GM21390 (cell line): ENCODE measurements at regions not wholly inside any gene's neighbourhood (a gene's known extent, or its start where the extent isn't known, plus 50 kb on each side); places are given as distances from the start of the nearest gene placed in this dataset.
"Not testable (repeated sequence)": the region's sequence is repeated elsewhere in the genome, so short reads cannot be mapped to it uniquely, and the experiment has no call there.

ENCODE experiments used
- ATAC-seq: cut with Tn5 transposase; IDR thresholded peaks from one replicate; pipeline ENCODE4 v1.9.1; 2021; ENCODE audit not compliant: unreplicated experiment

DNA sequence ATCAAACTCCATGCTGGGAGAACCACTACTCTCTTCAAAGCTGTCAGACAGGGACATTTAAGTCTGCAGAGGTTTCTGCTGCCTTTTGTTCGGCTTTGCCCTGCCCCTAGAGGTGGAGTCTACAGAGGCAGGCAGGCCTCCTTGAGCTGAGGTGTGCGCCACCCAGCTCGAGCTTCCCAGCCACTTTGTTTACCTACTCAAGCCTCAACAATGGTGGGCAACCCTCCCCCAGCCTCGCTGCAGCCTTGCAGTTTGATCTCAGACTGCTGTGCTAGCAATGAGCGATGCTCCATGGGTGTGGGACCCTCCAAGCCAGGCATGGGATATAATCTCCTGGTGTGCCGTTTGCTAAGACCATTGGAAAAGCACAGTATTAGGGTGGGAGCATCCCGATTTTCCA lies 185.3 kb downstream of the COX18 start:
- not testable (repeated sequence) for ATAC-seq

DNA sequence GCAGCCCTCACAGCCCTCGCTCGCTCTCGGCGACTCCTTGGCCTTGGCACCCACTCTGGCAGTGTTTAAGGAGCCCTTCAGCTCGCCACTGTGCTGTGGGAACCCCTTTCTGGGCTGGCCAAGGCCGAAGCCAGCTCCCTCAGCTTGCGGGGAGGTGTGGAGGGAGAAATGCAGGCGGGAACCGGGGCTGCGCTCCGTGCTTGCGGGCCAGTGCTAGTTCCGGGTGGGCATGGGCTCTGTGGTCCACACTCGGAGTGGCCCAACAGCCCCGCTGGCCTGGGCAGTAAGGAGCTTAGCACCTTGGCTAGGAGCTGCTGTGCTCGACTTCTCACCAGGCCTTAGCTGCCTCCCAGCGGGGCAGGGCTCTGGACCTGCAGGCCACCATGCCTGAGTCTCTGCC lies 192.6 kb downstream of the COX18 start:
- no peak for ATAC-seq

DNA sequence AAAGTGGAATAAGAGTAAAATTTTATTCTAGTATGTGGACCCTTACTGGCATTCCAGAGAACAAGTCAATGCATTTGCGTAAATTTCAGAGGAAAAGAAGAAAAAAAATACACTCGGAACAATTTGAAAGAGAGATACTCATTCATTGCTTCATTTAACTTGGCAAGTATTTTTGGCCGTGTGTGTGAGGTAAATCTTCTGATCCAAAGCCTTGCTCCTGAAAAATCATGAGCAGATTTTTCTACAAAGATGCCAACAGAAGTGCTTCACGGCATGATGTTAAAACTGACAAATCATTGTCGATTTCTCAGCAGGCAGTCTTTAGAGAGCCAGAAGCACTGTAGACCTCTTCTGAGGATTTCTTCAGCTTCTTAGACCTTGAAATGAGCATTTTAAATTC lies 194.0 kb downstream of the COX18 start:
- no peak for ATAC-seq

DNA sequence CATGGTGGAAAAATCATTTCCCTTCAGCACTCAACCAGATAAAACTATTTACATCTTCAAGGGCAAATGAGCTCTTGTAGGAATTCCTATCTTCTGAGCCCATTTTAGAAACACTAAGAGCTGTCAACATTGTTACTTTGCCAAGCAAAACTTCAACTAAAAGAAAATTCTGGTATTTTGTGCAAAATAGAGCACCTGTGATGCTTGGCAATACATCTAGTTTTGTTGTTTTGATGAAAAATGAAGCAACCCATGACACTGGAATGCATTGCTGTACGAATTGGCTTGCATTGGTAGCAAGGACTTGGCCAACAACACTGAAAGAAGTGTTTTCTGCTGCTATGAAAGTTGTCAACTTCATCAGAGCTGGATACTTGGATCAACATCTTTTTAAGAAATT lies 194.4 kb downstream of the COX18 start:
- ATAC-seq = no peak

DNA sequence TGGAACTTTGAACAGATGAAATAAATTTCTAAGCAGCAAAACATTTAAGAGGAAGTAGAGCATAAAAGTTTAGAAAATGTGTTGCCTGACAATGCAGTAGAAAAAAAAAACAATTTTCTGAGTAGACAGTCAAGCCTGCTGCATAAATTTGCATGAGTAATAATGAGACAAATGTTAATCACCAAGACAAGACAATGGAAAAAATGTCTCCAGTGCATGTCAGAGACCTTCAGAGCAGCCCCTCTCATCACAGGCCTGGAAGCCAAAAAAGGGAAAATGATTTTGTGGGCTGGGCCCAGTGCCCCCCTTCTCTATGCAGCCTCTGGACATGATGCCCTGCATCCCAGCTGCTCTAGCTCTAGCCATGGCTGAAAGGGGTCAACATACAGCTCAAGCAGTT lies 204.6 kb downstream of the COX18 start:
- no peak for ATAC-seq

DNA sequence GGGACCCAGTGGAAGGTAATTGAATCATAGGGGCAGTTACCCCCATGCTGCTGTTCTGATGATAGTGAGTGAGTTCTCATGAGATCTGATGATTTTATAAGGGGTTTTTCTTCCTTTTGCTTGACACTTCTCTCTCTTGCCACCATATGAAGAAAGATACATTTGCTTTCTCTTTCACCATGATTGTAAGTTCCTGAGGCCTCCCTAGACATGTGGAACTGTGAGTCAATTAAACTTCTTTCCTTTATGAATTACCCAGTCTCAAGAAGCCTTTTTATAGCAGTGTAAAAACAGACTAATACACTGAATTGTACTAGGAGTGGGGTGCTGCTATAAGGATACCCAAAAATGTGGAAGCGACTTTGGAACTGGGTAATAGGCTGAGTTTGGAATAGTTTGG lies 205.2 kb downstream of the COX18 start:
- not testable (repeated sequence) for ATAC-seq

DNA sequence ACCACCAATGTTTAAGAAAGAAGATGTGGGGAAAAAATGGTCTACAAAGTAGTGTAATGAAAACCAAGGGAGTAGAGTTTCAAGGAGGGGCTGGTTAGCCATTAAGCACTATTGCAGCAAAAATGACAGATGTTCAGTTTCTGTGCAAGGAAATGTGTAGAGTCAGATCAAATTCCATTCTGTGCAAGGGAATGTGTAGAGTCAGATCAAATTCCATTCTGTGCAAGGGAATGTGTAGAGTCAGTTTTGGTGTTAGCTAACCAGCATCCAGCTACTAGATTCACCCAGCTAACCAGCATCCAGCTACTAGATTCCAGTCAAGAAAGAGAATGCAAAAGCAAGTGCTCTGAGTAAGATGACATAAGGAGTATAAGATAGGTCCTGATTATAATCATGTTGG lies 208.8 kb downstream of the COX18 start:
- ATAC-seq = no peak

DNA sequence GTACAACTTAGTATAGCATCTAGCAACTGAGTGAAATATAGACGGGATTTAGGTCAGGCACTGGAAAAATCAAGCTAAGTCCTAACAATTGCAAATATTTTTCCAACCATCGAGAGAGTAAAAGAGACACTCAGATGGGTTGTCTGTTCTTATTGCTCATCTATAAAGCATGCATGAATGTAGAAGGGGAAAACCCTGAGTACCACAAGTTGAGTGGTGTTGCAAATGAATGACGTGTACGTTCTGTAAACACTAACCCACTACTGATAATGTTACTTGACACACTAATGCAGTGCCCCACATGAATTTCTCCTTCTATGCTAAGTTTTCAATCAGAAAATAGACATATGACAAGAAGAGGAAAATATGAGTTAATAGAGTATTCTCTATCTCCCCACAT lies 211.2 kb downstream of the COX18 start:
- no peak for ATAC-seq

DNA sequence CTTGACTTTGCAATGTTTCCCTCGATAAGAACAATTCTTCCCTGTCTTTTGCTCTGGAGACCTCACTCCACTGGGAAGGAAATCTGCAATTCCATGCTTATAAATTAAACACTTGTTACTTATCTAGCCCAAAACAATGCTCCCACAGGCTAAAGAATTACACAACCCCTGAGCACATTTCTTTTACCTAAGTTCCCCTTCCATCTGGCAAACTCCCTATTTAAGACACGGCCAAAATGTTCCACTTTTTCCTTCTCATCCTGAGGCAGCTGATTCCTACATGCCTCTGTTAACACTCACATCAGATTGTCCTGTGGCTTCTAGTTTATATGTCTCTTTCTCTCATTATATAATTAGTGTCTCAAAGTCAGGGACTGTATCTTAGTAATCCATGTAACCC lies 211.7 kb downstream of the COX18 start:
- no peak for ATAC-seq

DNA sequence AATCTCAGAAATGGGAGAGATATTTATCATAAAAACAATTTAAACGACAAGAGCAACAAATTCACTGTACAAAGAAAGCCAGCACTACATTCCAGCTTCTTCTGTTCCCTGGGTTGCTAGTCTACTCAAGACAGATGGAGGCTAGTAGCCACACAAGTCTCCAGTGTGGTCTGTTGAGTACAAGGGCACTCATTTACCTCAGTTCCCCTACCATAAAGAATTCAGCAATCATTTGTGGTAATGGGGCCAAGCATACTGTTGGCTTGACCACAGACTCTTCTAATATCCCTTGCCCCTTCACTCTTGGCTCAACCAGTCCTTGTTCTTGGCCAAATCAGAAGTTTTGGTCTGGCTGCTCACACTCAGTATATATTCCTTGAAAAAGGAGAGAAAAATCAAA lies 212.3 kb downstream of the COX18 start:
- ATAC-seq = no peak

DNA sequence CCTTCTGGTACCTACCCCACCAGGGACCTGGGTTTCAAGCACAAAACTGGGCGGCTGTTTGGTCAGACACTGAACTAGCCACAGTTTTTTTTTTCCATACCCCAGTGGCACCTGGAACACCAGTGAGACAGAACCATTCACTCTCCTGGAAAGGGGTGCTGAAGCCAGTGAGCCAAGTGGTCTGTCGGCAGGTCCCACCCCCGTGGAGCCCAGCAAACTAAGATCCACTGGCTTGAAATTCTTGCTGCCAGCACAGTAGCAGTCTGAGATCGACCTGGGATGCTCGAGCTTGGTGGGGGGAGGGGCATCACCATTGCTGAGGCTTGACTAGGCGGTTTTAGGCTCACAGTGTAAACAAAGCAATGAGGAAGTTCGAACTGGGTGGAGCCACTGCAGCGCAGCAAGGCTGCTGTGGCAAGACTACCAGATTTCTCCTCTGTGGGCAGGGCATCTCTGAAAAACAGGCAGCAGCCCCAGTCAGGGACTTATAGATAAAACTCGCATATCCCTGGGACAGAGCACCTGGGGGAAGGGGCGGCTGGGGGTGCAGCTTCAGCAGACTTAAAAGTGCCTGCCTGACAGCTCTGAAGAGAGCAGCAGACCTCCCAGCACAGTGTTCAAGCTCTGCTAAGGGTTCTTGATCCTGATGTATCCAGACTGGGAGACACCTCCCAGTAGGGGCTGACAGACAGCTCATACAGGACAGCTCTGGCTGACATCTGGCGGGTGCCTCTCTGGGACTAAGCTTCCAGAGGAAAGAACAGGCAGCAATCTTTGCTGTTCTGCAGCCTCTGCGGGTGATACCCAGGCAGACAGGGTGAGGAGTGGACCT lies 223.0 kb downstream of the COX18 start:
- ATAC-seq = no peak

DNA sequence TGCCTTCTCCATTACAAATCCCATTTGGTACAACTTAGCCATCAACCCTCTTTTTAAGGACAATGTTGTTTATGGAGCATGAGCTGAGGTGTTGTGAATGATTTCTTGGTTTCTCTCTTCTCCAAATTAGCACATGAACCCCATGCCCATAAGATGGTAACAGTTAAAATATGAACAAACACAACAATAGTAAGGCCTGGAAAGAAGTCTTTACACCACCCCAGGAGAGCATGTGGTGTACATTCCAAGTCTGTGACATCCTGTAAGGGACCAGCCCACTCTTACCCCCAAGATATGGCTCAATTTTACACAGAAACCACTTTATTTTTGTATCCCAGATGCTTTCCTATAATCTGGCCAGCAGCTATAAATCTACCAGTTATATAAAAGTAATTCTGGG lies 226.1 kb downstream of the COX18 start:
- no peak for ATAC-seq

DNA sequence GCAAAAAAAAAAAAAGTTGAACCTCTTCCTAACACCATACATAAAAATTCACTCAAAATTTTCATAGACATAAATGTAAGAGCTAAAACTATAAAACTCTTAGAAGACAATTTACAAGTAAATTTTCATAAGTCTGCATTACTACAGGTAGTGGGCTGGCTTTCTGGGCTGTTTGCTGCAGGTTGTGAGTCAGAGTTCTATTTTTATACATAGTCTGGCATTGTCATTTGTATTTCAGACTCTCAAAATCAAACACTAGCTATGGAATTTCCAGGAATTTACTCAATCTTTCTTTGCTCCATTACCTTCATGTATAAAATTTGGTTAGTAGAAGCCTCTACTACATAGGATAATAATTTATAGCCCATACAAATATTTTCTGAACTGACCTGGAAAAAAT lies 227.2 kb downstream of the COX18 start:
- no peak for ATAC-seq

DNA sequence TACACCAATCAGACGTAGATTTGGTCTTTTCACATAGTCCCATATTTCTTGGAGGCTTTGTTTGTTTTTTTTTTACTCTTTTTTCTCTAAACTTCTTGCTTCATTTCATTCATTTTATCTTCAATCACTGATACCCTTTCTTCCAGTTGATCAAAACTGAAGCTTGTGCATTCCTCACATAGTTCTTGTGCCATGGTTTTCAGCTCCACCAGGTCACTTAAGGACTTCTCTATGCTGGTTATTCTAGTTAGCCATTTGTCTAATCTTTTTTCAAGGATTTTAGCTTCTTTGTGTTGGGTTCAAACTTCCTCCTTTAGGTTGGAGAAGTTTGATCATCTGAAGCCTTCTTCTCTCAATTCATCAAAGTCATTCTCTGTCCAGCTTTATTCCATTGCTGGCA lies 229.3 kb downstream of the COX18 start:
- not testable (repeated sequence) for ATAC-seq

DNA sequence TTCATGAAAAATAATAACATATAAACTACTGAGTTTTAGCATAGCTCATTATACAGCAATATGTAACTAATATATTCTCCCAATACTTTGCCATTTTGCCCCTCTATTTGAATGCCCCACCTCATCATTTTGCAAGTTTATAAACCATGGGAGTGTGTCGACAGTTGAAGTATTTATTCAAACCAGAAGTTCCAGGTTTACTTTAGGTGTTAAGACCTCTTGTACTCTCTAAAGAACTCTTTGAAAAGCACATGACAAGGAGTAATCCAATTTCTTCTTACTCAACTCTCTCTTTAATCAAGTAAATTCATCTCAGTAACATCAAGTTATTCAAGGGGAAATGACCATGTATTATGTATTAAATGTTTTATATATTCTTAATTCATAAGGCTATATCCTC lies 240.7 kb downstream of the COX18 start:
- no peak for ATAC-seq

DNA sequence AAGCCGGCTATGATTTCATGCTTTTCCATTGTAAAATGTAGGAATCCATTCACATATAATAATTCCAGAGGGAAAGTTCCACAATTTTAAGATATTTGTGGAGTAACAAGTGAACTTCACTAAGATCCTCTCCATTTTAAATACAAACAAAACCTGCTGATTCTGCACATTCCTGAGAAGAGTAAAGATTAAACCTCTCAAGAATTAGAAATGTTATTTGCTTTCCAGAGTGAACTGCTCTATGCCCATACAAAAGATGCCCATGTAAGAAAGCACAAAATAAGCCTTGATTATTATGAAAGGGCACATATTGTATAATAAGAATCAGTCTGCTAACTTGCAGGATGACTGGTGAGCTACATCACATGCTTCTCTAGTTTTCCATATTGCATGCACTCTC lies 241.5 kb downstream of the COX18 start:
- ATAC-seq = no peak

DNA sequence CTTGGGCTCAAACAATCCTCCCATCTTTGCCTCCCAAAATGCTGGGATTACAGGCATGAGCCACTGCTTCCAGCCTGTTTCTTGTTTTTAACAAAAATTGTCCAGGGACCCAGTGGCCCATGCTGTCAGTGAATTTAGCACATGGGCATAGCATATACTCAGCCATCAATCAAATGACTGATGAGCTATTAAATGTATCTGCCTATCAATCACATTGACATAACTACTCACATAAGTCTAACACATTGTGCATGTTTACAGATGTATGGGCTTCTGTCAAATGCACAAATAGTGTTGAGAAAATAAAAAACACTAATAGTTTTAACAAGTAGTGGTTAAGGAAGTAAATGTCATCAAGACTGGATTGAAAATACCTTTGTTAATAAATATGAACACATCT lies 249.4 kb downstream of the COX18 start:
- no peak for ATAC-seq

DNA sequence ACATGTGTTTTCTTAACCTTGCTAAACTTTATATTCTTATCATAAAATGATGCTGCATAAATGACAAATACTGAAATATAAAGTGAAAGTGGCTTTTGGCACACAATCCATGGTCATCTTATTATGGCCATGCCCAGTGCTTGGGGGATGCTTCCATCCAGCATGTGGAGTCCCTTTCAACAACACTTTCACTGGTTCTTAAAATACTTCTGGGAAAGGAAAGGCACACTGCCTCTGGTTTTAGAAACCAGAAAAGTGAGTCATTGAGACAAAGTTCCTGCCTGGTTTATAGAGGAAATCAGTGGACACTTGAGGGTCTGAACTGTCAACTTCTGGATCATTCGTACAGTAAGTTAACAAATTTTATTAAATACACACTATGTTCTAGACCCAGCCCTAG lies 248.0 kb upstream of the ADAMTS3 start:
- no peak for ATAC-seq

DNA sequence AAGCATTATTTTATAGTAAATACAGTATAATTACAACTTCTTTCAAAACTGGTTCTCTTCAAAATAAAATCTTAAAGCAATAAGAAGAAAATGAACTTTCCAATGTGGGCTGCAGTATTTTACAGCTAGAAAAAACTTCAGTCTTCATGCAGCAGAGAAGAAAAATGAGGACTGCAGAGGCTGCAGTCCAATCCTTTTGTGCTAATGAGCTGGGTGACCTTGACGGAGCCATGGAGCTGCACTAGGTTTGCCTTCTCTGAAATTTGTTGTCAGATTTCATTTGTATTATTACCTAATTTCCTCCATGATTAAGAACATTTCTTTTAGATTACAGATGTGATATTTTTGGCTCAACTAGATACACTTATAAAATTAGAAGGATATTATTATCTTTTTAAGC lies 245.2 kb upstream of the ADAMTS3 start:
- no peak for ATAC-seq

DNA sequence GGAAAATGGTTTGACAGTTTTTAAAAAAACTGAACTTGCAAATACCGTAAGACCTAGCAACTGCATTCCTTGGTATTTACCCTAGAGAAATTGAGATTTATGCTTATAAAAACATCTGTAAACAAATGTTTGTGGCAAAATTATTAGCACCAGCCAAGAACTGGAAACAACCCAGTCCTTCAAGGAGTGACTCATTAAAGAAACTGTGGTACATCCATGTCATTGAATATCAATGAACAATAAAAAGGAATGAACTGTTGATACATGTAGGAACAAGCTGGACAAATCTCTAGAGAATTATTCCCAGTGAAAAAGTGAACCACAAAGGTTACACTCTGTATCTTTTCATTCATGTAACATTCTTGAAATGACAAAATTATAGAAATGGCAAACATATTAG lies 240.2 kb upstream of the ADAMTS3 start:
- ATAC-seq = no peak

DNA sequence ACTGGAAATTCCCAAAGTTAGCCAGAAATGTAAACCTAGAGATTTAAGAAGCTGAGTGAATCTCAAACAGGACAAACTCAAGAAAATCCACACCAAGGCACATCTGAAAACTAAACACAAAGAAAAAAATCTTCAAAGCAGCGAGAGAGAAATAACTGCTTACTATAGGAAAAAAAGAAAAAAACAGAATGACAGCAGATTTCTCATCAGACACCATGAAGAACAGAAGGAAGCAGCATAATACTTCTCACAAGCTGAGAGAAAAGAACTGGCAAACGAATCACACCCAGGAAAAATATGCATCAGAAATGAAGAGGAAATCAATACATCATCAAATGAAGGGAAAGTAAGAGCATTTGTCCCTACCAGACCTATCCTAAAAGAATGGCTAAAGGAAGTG lies 236.3 kb upstream of the ADAMTS3 start:
- ATAC-seq = no peak

DNA sequence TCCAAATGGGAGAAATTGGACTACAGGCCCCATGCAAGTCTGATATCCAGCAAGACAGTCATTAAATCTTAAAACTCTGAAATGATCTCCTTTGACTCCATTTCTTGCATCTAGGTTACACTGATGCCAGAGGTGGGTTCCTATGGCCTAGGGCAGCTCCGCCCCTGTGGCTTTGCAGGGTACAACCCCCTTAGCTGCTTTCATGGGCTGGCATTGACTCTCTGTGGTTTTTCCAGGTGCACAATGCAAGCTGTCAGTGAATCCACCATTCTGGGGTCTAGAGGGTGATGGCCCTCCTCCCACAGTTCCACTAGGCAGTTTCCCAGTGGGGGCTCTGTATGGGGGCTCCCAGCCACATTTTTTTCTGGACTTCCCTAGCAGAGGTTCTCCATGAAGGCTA lies 228.5 kb upstream of the ADAMTS3 start:
- no peak for ATAC-seq

DNA sequence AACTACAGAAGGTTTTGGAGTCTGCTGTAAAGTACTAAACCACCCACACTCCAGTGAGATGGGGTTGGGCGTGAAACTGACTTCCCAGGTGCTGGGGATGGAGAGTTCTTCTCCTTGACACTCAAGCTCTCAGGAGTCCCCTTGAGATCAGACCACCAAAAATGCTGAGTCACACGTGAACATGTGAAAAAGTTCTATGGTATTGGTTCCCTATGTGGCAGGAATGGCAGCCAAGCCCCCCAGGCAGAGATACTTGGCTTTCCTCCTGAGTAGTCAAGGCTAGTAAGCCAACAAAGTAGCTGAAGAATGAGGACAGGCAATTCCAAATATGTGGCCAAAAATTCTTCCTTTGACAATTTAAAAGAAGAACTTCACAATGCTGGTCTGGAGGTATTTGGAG lies 222.0 kb upstream of the ADAMTS3 start:
- no peak for ATAC-seq
